DOHH2 (cell line): ENCODE measurements at regions not wholly inside any gene's neighbourhood (a gene's known extent, or its start where the extent isn't known, plus 50 kb on each side); places are given as distances from the start of the nearest gene placed in this dataset.

Experiments used
- H3F3A ChIP-seq: fragments of 200-600 bp; sonication (generic), shearing (Covaris generic); 2 replicates; pipeline ENCODE4 v1.6.0; 2016; ENCODE audit warnings: antibody characterized with exemption, mild to moderate bottlenecking; ENCODE audit not compliant: control insufficient read depth, insufficient read depth
- H3K27ac ChIP-seq: fragments of 200-600 bp; sonication (generic); 2 replicates; pipeline ENCODE4 v1.5.1; 2014; ENCODE audit warnings: low read depth, mild to moderate bottlenecking, low read length, moderate library complexity
- H3K27me3 ChIP-seq: fragments of 200-600 bp; sonication (generic); 2 replicates; pipeline ENCODE4 v1.6.1; 2014; ENCODE audit warnings: mild to moderate bottlenecking, low read length, mixed read lengths; ENCODE audit not compliant: control insufficient read depth
- H3K36me3 ChIP-seq: fragments of 200-600 bp; sonication (generic); 2 replicates; pipeline ENCODE4 v1.6.1; 2014; ENCODE audit warnings: mild to moderate bottlenecking, low read length, moderate library complexity, mixed read lengths; ENCODE audit not compliant: control insufficient read depth
- H3K4me1 ChIP-seq: fragments of 200-600 bp; sonication (generic); 2 replicates; pipeline ENCODE4 v1.6.1; 2014; ENCODE audit warnings: mild to moderate bottlenecking, low read length, mixed read lengths; ENCODE audit not compliant: control insufficient read depth
- H3K4me2 ChIP-seq: fragments of 200-600 bp; sonication (generic); 2 replicates; pipeline ENCODE4 v1.6.0; 2014; ENCODE audit warnings: mild to moderate bottlenecking, low read length, moderate library complexity
- H3K4me3 ChIP-seq: fragments of 200-600 bp; sonication (generic); 2 replicates; pipeline ENCODE4 v1.5.1; 2014; ENCODE audit warnings: mild to moderate bottlenecking, low read length, mixed read lengths
- H3K79me2 ChIP-seq: fragments of 200-600 bp; sonication (generic); 2 replicates; pipeline ENCODE4 v1.6.1; 2014; ENCODE audit warnings: mild to moderate bottlenecking, low read length, mixed read lengths; ENCODE audit not compliant: control insufficient read depth
- H3K9me2 ChIP-seq: fragments of 200-600 bp; sonication (generic); replicated peaks from 2 replicates; pipeline ENCODE4 v1.6.1; 2014; ENCODE audit warnings: mild to moderate bottlenecking, low read length, mixed read lengths; ENCODE audit not compliant: control insufficient read depth
- H3K9me3 ChIP-seq: fragments of 200-600 bp; sonication (generic); 2 replicates; pipeline ENCODE4 v1.6.1; 2014; ENCODE audit warnings: antibody characterized with exemption, low read length, mixed read lengths; ENCODE audit not compliant: control insufficient read depth, insufficient read depth
- H4K20me1 ChIP-seq: fragments of 200-600 bp; sonication (generic); 2 replicates; pipeline ENCODE4 v1.6.0; 2014; ENCODE audit warnings: low read depth, mild to moderate bottlenecking, antibody characterized with exemption, low read length, moderate library complexity; ENCODE audit not compliant: control insufficient read depth, insufficient read depth
- EZH2phosphoT487 ChIP-seq: fragments of 200-600 bp; sonication (generic); IDR thresholded peaks from 2 replicates; pipeline ENCODE4 v1.6.1; 2017; ENCODE audit warnings: borderline replicate concordance, mild to moderate bottlenecking, antibody characterized with exemption, low read length, moderate library complexity, mixed read lengths
- TF ChIP-seq, protein P1 (sequence below): fragments of 200-600 bp; sonication (generic); IDR thresholded peaks from one replicate; pipeline ENCODE4 v1.5.1; 2014; ENCODE audit warnings: antibody characterized with exemption, mild to moderate bottlenecking, low read depth, low read length; ENCODE audit not compliant: poor library complexity, severe bottlenecking

DNA sequence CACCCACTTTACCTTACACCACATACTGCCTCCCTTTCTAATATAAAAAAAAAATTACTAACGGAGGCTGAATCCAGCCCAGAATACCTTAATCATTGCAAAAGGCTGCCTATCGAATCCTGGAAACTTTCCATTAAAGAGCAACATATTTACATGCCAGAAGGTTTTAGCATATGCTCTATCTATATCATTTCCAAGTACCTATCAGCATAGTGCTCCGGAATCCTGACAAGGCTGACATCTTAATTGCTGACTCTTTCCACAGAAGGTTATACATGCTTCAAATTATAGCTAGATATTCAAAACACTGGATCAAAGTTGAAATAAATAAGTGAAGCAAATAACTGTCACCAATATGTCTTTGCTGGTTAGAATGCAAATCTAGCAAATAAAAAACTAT, 170.9 kb upstream of the CDK1 start:
- no peaks in the 10 kb centered on the region for H3F3A ChIP-seq
- no peaks in the 10 kb centered on the region for H3K79me2 ChIP-seq
- no peaks in the 10 kb centered on the region for H3K4me1 ChIP-seq
- no peak overlapping the region for H3K4me3 ChIP-seq
- no peaks in the 10 kb centered on the region for H3K36me3 ChIP-seq
- H3K4me2 ChIP-seq = no peak overlapping the region
- peaks cover 5% of the 10 kb centered on the region; the same call in 1 of the 2 replicates for H3K27me3 ChIP-seq
- no peaks in the 10 kb centered on the region for H4K20me1 ChIP-seq
- no peaks in the 10 kb centered on the region for H3K9me2 ChIP-seq
- no peak for TF ChIP-seq EZH2phosphoT487
- TF ChIP-seq, protein P1, sequence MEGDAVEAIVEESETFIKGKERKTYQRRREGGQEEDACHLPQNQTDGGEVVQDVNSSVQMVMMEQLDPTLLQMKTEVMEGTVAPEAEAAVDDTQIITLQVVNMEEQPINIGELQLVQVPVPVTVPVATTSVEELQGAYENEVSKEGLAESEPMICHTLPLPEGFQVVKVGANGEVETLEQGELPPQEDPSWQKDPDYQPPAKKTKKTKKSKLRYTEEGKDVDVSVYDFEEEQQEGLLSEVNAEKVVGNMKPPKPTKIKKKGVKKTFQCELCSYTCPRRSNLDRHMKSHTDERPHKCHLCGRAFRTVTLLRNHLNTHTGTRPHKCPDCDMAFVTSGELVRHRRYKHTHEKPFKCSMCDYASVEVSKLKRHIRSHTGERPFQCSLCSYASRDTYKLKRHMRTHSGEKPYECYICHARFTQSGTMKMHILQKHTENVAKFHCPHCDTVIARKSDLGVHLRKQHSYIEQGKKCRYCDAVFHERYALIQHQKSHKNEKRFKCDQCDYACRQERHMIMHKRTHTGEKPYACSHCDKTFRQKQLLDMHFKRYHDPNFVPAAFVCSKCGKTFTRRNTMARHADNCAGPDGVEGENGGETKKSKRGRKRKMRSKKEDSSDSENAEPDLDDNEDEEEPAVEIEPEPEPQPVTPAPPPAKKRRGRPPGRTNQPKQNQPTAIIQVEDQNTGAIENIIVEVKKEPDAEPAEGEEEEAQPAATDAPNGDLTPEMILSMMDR = no peak
- H3K27ac ChIP-seq = no peak overlapping the region
- no peaks in the 10 kb centered on the region for H3K9me3 ChIP-seq

DNA sequence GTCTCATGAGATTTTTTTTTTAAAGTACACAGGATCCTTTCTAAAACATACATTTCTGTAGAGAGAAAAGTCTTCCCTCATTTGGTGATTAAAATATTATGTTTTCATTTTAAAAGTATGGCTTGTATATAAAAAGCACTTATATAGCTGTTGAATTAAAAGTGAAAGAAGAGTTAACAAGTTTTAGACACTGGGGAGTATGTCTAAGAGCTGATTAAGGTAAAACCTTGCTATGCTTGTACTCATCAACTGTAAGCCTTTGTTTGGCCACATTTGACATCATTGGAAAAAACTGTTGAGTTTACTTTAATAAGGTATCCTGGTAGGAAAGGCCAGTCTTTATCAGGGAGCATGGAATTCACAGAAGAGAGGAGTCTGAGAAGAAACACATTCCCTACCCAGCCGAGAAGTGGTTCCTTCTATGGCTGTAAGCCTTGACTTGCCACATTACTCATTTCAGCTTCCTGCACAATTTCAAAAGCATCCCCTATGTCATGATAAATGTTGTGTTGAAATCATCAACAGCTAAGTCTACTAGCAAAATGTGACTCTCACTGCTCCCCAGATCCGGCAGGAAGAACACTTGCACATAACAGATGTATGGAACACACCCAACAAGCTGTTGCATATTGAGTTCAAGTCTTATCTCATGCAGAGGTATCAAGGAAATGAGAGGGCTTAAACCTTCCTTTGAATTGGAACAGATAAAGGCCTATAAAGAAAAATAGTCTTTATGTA, 171.8 kb upstream of the CDK1 start:
- no peak for TF ChIP-seq EZH2phosphoT487
- TF ChIP-seq, protein P1 = no peak
- H3K4me2 ChIP-seq = no peak overlapping the region
- H3K27ac ChIP-seq = no peak overlapping the region
- H3F3A ChIP-seq = no peaks in the 10 kb centered on the region
- no peaks in the 10 kb centered on the region for H3K9me2 ChIP-seq
- H3K9me3 ChIP-seq = no peaks in the 10 kb centered on the region
- H3K4me1 ChIP-seq = no peaks in the 10 kb centered on the region
- peaks cover 5% of the 10 kb centered on the region; the same call in 1 of the 2 replicates for H3K27me3 ChIP-seq
- H3K4me3 ChIP-seq = no peak overlapping the region
- H3K36me3 ChIP-seq = no peaks in the 10 kb centered on the region
- H4K20me1 ChIP-seq = no peaks in the 10 kb centered on the region
- H3K79me2 ChIP-seq = no peaks in the 10 kb centered on the region

DNA sequence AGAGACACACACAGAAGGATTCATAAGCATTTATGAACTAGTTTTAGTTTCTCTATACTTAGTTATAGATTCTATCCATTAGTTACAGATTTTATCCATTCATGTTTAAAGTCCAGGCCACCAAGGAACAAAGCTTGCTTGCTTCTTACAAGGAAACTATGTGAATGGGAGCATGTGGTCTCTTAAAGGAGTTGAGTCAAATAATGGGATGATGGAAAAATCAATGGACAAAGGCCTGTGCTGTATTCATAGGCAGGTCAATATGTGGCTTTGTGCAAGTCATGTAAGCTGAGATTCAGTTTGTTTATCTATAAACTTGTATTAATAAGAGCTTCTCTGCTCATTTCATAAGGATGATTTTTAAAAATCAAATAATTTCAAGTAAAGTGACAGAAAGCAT, 172.8 kb upstream of the CDK1 start:
- H3K4me3 ChIP-seq = no peak overlapping the region
- no peaks in the 10 kb centered on the region for H3K9me2 ChIP-seq
- H3K4me2 ChIP-seq = no peak overlapping the region
- no peaks in the 10 kb centered on the region for H3K4me1 ChIP-seq
- peaks cover 3% of the 10 kb centered on the region; the same call in 1 of the 2 replicates for H3K27me3 ChIP-seq
- no peaks in the 10 kb centered on the region for H3K79me2 ChIP-seq
- H3K9me3 ChIP-seq = no peaks in the 10 kb centered on the region
- no peaks in the 10 kb centered on the region for H4K20me1 ChIP-seq
- no peaks in the 10 kb centered on the region for H3K36me3 ChIP-seq
- TF ChIP-seq EZH2phosphoT487 = no peak
- TF ChIP-seq, protein P1 = no peak
- H3K27ac ChIP-seq = no peak overlapping the region
- H3F3A ChIP-seq = no peaks in the 10 kb centered on the region
